ENCODE measurements at regions not wholly inside any gene's neighbourhood (a gene's known extent, or its start where the extent isn't known, plus 50 kb on each side); places are given as distances from the start of the nearest gene placed in this dataset.

- no peak for TF ChIP-seq CTCF (conservative IDR thresholded peaks at IDR 0.05)
- TF ChIP-seq ZFX (IDR thresholded peaks at IDR 0.05) = no peak
Measured at GRCh38 chr6:165876588-165876987, 213.5 kb upstream of the PDE10A start.
